Loucy (cell line): ENCODE measurements at regions not wholly inside any gene's neighbourhood (a gene's known extent, or its start where the extent isn't known, plus 50 kb on each side); places are given as distances from the start of the nearest gene placed in this dataset.

Experiments used
- H2AFZ ChIP-seq: fragments of 200-600 bp; sonication (generic); 2 replicates; pipeline ENCODE4 v1.6.0; 2016; ENCODE audit warnings: antibody characterized with exemption, mild to moderate bottlenecking, low read length, moderate library complexity
- H3F3A ChIP-seq: fragments of 200-600 bp; 2 replicates; pipeline ENCODE4 v1.6.0; 2016; ENCODE audit warnings: antibody characterized with exemption, low read depth, mild to moderate bottlenecking
- H3K27me3 ChIP-seq: fragments of 200-600 bp; sonication (generic); 2 replicates; pipeline ENCODE4 v1.6.1; 2014; ENCODE audit warnings: low read length, mild to moderate bottlenecking; ENCODE audit not compliant: insufficient read depth, poor library complexity, severe bottlenecking
- H3K36me3 ChIP-seq: fragments of 200-600 bp; sonication (generic); 2 replicates; pipeline ENCODE4 v1.6.1; 2016; ENCODE audit warnings: low read length; ENCODE audit not compliant: insufficient read depth
- H3K4me1 ChIP-seq: fragments of 200-600 bp; sonication (generic); 2 replicates; pipeline ENCODE4 v1.5.1; 2014; ENCODE audit warnings: low read length, mild to moderate bottlenecking; ENCODE audit not compliant: insufficient read depth, poor library complexity, severe bottlenecking
- H3K4me2 ChIP-seq: fragments of 200-600 bp; sonication (generic); 2 replicates; pipeline ENCODE4 v1.6.0; 2014; ENCODE audit warnings: antibody characterized with exemption, low read length, low read depth, mild to moderate bottlenecking; ENCODE audit not compliant: poor library complexity, severe bottlenecking
- H3K4me3 ChIP-seq: fragments of 200-600 bp; sonication (generic); 2 replicates; pipeline ENCODE4 v1.5.1; 2014; ENCODE audit warnings: low read length, mild to moderate bottlenecking, mixed read lengths; ENCODE audit not compliant: poor library complexity, severe bottlenecking
- H3K79me2 ChIP-seq: fragments of 200-600 bp; sonication (generic); 2 replicates; pipeline ENCODE4 v1.6.1; 2014; ENCODE audit warnings: low read length; ENCODE audit not compliant: insufficient read depth
- H3K9ac ChIP-seq: fragments of 200-600 bp; sonication (generic); 2 replicates; pipeline ENCODE4 v1.6.0; 2014; ENCODE audit warnings: mild to moderate bottlenecking, low read depth, low read length, moderate library complexity; ENCODE audit not compliant: poor library complexity, severe bottlenecking
- H3K9me2 ChIP-seq: fragments of 200-600 bp; sonication (generic); replicated peaks from 2 replicates; pipeline ENCODE4 v1.6.1; 2016; ENCODE audit warnings: low read depth, low read length, mixed read lengths
- H3K9me3 ChIP-seq: fragments of 200-600 bp; sonication (generic); 2 replicates; pipeline ENCODE4 v1.6.1; 2014; ENCODE audit warnings: mild to moderate bottlenecking, antibody characterized with exemption, low read length, low read depth; ENCODE audit not compliant: insufficient read depth
- H4K20me1 ChIP-seq: fragments of 200-600 bp; sonication (generic); 2 replicates; pipeline ENCODE4 v1.6.0; 2014; ENCODE audit warnings: antibody characterized with exemption, low read length, mild to moderate bottlenecking; ENCODE audit not compliant: insufficient read depth, poor library complexity, severe bottlenecking
- CTCF ChIP-seq: fragments of 200-600 bp; sonication (generic); conservative IDR thresholded peaks from 2 replicates; pipeline ENCODE4 v1.5.1; 2014; ENCODE audit warnings: mild to moderate bottlenecking, antibody characterized with exemption, low read length
- EZH2phosphoT487 ChIP-seq: fragments of 200-600 bp; IDR thresholded peaks from 2 replicates; pipeline ENCODE4 v1.6.1; 2018; ENCODE audit warnings: antibody characterized with exemption, mild to moderate bottlenecking, moderate library complexity, borderline replicate concordance

- no peak overlapping the region for H3K9ac ChIP-seq
- TF ChIP-seq CTCF (peak; percentile 72), EZH2phosphoT487 (no peak)
- no peaks in the 10 kb centered on the region for H3K36me3 ChIP-seq
- H3F3A ChIP-seq, result no peaks in the 10 kb centered on the region
- peak overlapping the region; percentile 46 for H3K4me2 ChIP-seq
- no peaks in the 10 kb centered on the region for H3K79me2 ChIP-seq
- peak overlapping the region; percentile 84 for H2AFZ ChIP-seq
- H3K9me2 ChIP-seq, result no peaks in the 10 kb centered on the region
- H3K9me3 ChIP-seq, result no peaks in the 10 kb centered on the region
- no peaks in the 10 kb centered on the region for H4K20me1 ChIP-seq
- H3K27me3 ChIP-seq, result no peaks in the 10 kb centered on the region
- H3K4me3 ChIP-seq, result peak overlapping the region; percentile 45
- no peaks in the 10 kb centered on the region for H3K4me1 ChIP-seq
Measured at GRCh38 chr4:12724510-12724909, 759.6 kb downstream of the RAB28 start.

- Histone ChIP-seq H3K4me2 (peak overlapping the region; percentile 46), H3K79me2 (no peaks in the 10 kb centered on the region), H3K9me2 (no peaks in the 10 kb centered on the region), H3K36me3 (no peaks in the 10 kb centered on the region), H3K27me3 (no peaks in the 10 kb centered on the region), H3K4me1 (no peaks in the 10 kb centered on the region), H3K9ac (no peak overlapping the region), H3K4me3 (peak overlapping the region; percentile 45), H3K9me3 (no peaks in the 10 kb centered on the region), H4K20me1 (no peaks in the 10 kb centered on the region), H3F3A (no peaks in the 10 kb centered on the region), H2AFZ (peak overlapping the region; percentile 84)
- TF ChIP-seq EZH2phosphoT487 (no peak), CTCF (peak; percentile 40; the same call in 1 of the 2 replicates)
Measured at GRCh38 chr4:12723849-12724447, 760.2 kb downstream of the RAB28 start.

- Histone ChIP-seq H3F3A (no peaks in the 10 kb centered on the region), H3K4me2 (no peak overlapping the region), H3K79me2 (no peaks in the 10 kb centered on the region), H3K36me3 (no peaks in the 10 kb centered on the region), H3K9ac (no peak overlapping the region), H3K27me3 (no peaks in the 10 kb centered on the region), H3K9me3 (no peaks in the 10 kb centered on the region), H3K4me1 (no peaks in the 10 kb centered on the region), H3K4me3 (no peak overlapping the region), H4K20me1 (no peaks in the 10 kb centered on the region), H3K9me2 (no peaks in the 10 kb centered on the region), H2AFZ (no peak overlapping the region)
- TF ChIP-seq EZH2phosphoT487, result no peak
- no peak for TF ChIP-seq CTCF
Measured at GRCh38 chr4:12716896-12717295, 767.2 kb downstream of the RAB28 start.
